Activated naive CD4-positive, alpha-beta T cell treated with anti-CD3 and anti-CD28 coated beads, Interleukin-2, amount 50 U/mL, for 16 hours (primary cell): ENCODE measurements at regions not wholly inside any gene's neighbourhood (a gene's known extent, or its start where the extent isn't known, plus 50 kb on each side); places are given as distances from the start of the nearest gene placed in this dataset.

Experiments
- DNase-seq: peaks from one replicate; pipeline ENCODE4 v3.0.0-alpha.2; 2020

DNA sequence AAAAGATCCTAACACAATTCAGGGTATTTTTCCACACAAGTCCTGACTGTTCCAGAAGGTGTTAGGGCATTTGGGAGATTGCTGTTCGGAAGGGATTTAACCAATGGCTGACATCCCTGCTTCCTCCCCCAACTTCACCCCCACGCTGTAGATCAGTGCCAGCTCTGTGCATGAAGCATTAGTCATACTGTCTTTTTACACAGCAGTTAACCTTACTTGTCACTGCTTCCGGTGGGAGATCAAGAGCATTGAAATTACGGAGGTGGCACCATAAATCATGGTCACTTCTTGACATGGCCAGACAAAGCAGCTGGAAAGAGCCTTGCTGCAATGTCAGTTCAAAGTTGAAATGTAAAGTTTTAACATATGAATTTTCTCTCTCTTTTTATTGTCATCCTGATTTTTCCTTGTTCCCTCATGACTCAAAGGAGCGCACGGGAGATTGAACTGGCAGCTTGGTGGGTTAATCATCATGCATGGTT is 70.2 kb downstream of the HRH4 start:
- no peak for DNase-seq

DNA sequence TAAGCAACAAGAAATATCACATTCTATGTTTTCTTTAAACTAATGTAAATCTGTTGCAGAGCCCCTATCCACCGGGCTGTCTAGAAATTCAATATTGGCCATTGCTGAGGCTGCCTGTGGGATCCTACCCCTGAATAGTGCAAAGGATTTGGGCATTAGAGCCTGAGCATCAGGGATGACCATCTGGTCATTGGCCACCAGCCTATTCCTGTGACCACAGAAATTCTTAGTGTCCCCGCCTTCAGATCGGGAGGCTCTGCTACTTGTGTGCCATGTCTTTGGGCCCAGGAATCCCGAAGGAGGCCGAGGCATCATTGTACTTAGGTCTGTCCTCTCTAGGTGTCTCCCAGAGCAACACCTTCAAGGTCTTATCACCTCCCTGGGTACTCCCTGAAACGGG is 73.8 kb downstream of the HRH4 start:
- no peak for DNase-seq

DNA sequence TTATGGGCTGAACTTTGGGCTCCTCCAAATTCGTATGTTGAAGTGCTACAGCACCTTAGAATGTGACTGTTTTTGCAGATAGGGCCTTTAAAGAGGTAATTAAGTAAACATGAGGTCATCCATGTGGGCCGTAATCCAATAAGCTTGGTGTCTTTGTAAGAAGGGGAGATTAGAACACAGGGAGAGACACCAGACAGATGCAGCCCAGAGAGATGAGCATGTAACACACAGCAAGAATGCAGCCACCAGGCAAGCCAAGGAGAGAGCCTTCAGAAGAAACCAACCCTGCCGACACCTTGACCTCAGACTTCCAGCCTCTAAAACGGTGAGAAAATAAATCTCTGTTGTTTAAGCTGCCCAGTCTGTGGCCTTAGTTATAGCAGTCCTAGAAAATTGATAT is 74.3 kb downstream of the HRH4 start:
- DNase-seq: no peak

DNA sequence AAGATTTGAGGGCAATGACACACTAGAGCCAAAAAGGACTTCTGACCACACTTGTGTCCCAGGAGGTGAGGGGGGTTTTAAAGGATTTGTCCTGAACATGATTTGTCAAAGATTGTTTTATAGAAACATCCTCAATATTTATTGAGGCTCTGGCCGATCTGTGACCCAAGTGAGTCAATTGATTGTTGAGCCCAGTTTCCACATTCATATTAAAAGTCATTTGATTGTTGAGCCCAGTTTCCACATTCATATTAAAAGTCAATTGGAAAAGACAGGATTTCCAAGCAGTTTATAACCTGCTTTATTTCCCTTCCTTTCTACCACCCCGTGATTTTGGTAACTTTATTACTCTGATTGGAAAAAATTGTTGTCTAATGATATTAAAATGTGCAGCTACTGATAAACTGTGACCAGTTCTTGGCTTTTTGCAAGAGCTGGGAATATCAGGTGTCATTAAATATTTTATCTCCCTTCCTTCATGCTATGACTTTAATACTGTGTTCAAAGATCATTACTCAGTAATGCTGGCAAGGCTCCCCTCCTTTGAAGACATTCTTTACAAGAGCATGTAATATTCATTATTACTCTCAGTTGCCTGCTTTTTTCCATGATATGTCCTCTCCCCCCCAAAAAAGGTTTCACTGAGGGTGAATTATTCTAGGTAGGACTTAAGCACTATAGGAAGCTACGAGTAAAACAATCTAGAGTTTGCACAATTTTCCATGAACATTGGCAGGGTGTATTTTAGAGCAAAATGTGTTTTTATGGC is 75.3 kb downstream of the HRH4 start:
- DNase-seq: no peak

DNA sequence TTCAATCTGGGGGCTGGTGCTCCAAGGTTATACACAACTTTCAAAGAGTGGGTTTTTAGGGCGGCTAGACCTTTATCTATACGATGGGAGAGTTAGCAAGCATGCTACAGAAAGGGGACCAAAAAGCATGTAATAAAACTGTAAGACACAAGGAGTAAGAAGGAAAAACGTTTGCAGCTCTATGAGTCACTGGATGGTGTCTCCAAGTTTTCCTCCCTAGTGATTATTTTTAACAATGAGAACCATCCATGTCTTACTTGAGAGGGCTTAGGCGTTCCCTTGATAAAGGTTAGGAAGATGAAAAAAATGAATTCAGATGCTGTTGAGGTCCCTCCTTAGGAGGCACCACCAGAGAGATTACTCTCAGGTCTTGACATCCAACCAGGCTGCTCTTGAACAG is 75.9 kb downstream of the HRH4 start:
- DNase-seq: no peak

DNA sequence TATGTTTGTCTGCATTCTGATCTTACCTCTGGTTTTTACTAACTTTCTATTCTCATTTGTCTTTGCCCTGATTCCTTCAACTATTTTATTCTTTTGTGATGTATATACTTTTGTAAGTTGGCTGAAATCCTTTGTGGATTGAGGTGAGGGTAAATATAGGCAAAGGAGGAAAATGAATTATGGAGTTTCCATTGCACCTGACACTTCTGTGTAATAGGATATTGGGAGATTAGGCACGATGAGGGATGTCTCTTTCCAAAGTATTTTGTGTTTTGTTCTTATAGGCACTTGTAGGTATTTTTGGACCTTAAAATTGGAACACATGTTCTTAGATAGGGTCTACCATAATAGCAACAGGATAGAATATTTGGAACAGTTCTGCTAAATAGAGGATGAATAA is 76.4 kb downstream of the HRH4 start:
- DNase-seq: no peak

DNA sequence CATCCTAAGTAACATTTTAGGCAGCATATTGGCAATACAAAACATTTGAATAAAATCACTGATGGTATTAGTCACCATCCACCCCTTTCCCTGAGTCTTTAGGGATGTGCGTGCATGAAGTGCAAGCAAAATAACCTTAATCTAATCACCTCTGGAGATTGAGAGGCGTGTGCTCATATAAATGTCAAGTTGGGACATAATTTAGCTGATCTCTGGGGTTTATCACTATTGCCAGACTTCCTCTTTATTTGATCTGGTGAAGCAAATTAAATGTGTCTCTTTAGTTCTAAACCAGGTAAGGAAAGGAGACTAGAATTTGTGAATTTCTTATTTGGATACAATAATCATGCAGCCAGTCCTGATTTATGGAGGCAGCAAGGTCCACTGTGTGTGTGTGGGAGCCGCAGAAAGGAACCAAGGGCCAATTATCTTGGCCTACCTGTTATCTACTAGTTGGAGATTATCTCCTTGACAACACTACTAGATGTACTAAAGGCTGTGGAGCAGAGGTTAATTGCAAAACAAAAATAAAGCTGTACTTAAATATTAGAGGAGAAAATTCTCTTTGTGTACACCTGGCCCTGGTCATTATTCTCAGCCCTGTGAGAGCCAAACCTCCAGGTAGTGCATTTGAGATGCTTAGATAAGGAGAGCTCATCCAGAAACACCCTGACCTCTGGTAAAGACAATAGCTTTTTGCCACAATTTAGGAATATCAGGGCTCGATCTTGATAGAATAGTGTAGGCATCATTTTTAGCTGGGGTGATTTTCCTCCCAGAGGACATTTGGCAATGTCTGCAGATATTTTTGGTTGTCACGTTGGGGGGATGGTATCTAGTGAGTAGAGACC is 78.2 kb downstream of the HRH4 start:
- no peak for DNase-seq

DNA sequence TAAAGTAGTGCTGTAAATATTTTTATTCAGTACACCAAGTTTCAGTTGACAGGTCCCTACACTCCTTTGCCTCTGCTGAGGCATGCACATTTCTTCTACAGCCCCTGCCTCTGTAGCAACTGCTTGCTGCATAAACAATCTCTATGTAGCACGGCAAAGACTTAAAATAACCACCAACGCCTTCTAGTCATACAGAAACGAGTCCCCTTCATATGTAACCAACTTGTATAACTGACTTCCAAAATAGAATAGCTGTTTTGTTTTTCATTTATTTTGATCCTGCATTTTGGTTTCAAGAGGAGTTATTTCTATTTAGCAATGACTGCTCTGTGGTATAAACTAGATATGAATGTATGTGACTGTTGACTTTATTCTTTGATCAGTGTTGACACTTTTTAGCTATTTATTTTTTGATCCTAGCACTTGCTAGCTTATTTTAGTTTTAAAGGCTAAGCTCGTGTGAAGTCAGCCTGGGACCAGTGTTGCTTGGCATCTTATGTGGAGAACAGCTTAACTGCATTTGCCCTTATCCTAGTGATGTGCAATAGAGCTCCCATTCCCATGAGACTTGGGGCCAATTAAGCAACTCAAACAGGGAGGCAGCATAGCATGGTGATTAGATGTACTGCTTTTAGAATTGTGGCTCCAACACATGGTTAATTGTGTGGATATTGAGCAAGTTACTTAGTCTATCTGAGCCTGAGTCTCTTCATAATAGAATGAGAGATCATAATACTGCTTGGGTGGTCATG is 79.6 kb downstream of the HRH4 start:
- DNase-seq: no peak

DNA sequence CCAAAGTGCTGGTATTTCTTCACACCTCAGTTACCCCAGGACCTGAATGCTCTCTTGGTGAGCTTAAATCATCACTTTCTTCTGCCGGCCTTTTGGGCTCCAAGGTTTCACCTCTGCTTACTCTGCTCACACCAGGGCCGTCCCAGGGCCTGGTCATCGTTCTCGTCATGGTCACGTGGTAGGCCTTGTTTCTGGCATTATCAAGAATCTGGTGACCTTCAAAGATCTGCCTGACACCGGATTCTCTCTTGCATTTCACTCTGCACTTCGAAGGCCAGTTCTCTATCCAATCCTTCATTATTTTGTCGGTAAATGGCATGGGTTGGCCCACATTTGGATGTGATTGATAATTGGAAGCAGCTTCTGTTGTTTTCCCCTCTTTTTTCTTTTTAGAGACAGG is 80.5 kb downstream of the HRH4 start:
- DNase-seq: no peak

DNA sequence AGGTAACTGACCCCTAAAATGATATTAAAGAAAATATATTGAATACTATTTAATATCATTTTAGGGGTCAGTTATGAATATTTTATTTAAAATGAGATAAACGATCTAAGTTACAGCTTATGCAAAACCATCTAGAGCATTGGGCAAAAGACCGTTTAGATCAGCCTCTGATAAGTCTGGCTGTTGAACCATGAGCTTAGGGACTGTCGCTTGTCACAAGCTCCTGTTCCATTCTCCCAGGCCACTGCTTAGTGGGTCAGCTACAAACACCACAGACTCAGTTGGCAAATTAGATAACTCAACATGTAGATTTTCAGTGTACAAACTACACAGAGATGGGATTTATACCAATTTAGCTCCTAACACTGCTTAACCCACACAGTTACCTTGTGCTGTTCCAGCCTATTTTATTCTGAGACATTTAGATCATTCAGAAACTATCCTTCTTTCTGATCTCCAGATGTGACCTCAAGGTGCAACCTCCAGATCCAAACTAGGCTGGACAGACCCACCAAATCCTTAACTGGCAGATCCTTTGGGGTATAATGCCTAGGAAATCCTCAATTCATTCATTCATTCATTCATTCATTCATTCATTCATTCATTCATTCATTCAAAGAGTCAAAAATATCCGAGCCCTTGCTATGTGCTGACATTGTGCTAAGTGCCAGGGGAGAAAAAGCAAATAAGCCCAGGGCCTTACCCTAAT is 82.8 kb downstream of the HRH4 start:
- DNase-seq: no peak

DNA sequence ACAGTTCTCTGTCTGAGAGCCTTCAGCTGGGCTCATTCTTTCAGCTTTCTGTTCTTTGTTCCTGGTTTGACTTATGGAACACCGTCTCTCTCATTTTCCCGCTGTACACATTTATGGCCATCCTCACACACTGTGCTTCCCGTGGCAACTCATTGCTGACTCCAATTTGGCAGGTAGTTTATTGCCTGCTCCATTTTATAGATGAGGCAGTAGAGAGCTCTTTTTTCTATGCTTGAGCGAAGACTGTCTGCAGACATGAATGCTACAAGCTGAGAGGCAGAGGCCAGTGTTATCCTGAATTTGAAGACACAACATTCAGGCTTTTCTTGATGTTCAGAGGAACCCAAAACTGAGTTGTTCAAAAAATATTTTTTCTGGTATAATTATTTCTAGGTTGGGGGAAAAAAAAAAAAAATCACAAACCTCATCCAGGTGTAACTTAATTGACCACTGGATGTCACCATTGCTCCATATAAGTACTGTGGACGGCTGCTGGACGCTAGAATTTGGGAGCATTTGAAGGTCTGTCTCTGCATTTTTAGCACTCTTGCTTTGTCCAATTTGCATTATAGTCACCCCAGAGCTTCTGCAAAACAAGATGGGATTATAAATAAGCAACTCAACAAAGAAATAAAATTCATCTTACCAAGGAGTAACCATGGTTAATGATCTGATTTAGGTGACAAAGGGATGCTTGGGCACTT is 83.5 kb downstream of the HRH4 start:
- DNase-seq: no peak

DNA sequence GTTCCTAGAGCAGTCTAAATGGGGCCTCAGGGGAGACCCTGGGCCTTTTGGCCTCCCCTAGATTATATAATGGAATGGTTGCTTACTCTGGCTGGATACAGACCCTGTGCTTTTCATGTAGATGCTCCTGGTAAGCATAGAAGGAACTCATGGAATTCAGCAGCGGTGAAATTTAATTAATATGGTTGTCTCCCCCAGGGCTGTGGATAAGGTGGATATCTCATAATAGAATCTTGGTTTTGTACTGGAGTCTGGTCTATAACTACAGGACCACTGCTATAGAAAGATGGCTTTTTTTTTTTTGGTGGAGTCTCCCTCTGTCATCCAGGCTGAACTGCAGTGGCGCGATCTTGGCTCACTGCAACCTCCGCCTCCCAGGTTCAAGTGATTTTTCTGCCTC is 84.5 kb downstream of the HRH4 start:
- no peak for DNase-seq

DNA sequence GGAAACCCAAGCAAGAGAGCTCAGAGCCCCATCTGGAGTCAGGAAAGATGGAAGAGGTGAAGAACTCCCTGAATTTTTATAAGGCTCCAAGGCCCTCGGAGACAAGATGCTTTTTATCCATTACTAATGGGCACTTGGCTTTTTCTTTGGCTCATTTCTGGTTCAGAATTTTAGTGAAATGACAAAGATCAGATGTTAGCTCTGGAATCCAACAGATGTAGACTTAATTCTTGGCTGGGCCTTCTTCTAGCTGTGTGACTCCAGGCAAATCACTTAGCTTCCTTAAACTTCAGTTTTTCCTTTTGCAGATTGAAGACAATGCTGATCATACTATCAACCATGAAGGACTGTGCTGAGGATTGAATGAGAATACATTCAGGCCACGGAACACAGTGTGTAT is 85.2 kb downstream of the HRH4 start:
- DNase-seq: no peak

DNA sequence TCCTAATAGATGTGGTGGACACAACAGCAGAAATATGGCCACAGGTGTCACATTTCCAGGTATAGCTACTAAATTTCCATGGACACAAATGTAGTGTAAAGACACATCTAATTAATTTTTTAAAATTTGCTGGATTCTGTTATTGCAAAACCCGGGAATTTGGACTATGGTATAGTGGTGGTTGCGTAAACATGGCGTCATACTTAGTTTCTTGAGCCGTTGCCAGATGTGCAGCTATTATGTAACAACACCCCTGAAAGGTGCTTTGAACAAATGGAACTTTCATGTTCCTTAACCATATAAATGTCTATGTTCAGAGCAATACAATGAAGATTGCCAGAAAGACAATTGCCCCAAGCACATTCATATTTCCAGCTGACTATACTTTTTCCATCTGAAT is 85.9 kb downstream of the HRH4 start:
- no peak for DNase-seq

DNA sequence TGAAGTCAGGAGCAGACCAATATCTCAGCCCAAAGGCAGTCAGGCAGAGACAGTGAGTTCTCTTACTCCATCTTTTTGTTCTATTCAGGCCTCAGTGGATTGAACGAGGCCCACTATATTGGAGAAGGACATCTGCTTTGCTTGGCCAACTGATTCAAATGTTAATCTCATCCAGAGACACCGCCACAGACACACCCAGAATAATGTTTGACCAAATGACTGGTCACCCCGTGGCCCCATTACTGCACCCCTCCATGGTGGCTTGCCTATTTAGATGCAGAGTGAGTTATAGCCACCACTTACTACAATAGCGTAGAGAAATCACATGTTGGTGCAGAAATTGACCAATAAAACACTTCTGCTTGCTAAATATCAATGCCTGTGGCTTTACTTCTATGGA is 88.1 kb downstream of the HRH4 start:
- DNase-seq: no peak

DNA sequence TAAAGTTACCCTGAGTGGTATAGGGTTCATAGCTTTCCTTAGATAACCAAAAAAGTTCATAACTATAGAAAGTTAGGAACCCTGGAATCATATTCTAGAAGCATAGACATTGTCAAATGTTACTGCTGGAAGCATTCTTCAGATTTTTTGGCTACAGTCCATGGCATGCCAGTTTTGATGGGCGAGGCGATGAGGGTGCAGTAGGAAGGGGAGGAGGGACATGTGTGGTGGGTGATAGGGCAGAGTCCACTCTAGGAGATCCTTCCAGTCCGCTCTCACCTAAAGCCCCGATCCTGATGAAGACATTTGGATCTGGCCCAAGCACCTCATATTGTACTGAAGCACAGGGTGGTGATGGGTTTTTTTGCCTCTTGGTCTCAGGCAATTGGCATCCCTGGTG is 91.8 kb downstream of the HRH4 start:
- DNase-seq: no peak

DNA sequence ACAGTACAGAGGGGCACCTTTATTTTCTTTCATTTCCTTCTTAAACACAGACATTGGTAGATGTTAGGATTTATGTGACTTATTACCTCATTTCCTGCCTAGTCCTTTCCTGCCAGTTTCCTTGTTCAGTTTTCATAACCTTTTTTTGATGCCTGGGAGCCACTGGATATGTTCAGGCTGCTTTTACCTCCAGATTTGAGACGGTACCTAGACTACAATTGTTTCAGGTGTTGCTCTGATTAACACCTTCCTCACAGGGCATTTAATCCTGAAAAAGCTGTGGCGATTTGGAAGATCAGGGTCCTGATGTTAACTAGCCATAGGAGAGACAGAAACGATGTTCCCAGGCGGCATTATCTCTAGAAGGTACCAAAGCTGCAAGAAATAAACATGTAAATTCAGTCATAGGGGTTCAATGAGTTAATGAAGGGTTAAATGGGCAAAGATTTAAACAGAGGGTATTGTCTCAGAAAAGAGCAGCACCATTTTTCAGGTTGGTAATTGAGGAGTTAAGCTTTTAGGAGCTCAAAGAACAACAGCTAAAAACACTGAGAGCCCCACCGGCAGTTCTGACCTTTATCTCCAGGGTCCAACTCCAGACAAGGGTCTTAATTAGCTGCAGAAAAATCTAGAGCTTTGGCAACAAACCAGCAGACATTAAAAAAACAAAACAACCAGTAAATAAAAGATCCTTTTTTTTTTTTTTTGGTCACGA is 93.3 kb downstream of the HRH4 start:
- no peak for DNase-seq

DNA sequence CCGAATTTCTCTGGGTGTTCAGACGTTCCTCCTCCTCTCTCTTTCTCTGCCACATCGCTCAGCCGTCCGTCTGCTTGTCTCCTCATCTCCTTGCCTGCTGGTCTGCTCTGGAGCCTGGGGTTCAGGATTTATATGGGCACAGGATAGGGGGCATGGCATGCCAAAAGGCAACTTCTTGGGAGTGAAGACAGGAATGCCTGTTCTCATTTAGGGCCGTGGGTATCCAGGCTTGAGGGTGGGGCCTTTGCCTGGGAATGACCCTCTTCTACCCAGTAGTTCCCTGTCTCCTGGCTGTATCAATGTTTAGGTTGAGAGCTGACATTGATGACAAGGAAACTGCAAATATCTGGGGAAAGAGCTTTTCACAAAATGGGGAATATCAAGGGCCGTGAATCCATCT is 98.0 kb downstream of the HRH4 start:
- DNase-seq: no peak

DNA sequence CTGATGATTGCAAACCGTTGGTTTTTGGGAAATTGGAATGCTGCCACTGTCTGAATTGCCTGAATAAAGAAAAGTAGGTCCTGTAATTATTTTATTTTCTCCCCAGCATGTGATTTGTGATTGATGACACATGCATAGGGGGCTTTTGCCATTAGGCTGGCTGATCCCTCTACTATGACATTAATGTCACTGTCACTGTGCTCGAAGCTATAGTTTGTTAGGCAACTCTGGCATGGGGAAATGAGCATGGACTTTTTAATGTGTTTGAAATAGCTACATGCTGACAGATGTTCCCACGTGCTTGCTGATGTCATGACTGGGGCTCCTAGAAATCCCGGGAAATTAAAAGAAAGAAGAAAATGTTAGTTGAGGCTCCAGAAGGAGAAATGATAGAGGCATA is 99.1 kb downstream of the HRH4 start:
- no peak for DNase-seq

DNA sequence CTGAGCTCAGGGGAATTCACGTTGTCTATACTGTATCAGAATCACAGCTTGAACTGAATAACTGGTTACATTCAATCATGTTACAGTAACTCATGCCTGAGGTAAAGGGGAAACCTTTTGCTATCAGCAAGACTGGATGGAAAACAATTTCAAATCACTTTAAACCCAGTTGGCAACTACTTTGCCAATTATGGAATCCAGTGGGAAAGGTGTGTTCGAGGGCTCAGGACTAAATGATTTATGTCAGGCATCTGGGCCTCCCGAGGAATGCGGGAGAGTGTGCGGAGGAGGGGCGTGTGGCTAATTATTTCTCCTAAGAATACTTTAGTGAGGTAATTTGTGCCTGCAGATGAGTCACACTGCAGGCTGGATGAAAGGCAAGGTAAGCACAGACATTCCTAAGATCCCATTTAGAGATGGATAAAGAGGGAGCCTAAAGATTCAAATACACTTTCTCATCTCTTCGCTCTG is 100.1 kb downstream of the HRH4 start:
- DNase-seq: no peak

DNA sequence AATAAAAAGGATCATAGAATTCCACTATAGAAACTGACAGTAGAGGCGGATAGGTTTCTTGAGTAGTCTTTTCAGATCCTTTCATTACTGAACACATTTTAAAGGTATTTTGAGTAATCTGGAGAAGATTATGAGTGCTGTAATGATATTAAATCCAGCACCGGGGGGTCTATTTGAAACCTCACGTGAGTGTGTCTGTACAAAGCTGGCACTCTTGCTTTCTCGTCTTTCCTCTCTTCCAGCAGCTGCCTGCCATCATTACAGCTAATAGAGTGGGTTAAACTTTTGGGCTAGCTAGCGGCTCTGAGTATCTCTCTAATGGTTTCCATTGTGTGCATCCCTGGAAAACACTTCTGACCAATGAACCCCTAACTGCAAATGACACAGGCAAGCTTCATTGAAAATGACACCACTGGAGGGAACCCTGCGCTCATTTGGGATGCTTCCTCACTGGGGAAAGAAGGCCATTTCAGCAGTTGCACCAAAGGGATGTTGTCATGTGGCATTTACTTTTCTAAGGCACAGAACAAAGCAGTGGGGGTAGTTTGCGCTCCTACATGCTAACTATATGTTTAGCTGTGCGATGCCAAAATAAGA is 101.0 kb downstream of the HRH4 start:
- DNase-seq: no peak
